ENCODE measurements at regions not wholly inside any gene's neighbourhood (a gene's known extent, or its start where the extent isn't known, plus 50 kb on each side); places are given as distances from the start of the nearest gene placed in this dataset.

DNA sequence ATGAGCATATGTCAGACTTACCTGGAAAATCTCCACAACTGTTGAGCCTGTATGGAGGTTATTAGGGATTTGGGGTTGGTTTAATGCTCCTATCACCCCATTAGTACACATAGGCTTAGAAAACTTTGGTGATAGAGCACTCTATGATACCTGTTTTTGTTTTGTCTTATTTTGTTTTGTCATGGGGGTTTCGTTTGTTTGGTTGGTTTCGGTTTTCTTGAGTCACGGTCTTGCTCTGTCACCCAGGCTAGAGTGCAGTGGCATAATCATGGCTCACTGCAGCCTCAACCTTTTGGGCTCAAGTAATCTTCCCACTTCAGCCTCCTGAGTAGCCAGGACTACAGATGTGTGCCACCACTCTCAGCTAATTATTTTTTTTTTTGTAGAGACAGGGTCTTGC, 70.0 kb downstream of the MZT1 start:
- no peak for DNase-seq
- Histone ChIP-seq H3K27ac (no peak overlapping the region), H3K9me3 (no peaks in the 10 kb centered on the region), H3K36me3 (no peaks in the 10 kb centered on the region), H3K4me1 (no peaks in the 10 kb centered on the region), H3K4me3 (no peak overlapping the region), H3K27me3 (no peaks in the 10 kb centered on the region)
- TF ChIP-seq POLR2A (IDR thresholded peaks at IDR 0.05) = no peak
- TF ChIP-seq, protein P1, sequence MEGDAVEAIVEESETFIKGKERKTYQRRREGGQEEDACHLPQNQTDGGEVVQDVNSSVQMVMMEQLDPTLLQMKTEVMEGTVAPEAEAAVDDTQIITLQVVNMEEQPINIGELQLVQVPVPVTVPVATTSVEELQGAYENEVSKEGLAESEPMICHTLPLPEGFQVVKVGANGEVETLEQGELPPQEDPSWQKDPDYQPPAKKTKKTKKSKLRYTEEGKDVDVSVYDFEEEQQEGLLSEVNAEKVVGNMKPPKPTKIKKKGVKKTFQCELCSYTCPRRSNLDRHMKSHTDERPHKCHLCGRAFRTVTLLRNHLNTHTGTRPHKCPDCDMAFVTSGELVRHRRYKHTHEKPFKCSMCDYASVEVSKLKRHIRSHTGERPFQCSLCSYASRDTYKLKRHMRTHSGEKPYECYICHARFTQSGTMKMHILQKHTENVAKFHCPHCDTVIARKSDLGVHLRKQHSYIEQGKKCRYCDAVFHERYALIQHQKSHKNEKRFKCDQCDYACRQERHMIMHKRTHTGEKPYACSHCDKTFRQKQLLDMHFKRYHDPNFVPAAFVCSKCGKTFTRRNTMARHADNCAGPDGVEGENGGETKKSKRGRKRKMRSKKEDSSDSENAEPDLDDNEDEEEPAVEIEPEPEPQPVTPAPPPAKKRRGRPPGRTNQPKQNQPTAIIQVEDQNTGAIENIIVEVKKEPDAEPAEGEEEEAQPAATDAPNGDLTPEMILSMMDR (IDR thresholded peaks at IDR 0.05) = no peak

DNA sequence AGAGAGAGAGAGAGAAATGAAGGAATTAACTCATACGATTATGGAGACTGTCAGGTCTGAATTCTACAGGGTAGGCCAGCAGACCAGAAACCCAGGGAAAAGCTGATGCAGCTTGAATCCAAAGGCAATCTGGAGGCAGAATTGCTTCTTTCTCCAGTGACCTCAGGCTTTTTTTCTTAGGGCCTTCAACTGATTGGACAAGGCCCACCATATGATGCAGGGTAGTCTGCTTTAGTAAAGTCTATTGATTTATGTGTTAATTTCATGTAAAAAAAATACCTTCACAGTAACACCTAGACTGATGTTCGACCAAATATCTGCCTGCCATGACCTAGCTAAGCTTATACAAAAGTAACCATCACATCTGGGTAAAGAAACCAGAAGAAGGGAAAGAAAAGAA, 71.1 kb downstream of the MZT1 start:
- TF ChIP-seq, protein P1 (IDR thresholded peaks at IDR 0.05) = no peak
- TF ChIP-seq POLR2A (IDR thresholded peaks at IDR 0.05) = no peak
- no peak overlapping the region for H3K4me3 ChIP-seq
- DNase-seq = no peak

DNA sequence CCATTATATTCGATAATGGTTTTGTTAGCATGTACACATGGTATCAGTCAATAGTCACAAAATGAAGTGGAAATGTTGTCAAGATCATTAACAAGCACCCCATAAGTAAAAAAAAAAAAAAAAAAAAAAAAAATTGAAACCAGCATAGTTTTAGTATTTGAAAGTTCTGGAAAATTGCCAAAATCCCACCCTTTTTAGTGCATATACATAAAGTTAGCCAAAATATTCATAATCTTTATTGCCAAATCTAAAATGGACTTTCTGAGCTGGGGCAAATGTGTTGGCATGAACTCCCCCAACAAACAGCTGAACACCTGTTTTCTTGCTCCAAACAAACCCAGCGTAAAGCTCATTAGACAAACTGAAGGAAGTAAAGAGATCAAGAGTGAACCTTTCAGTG, 73.9 kb downstream of the MZT1 start:
- Histone ChIP-seq H3K36me3 (no peaks in the 10 kb centered on the region), H3K4me3 (no peak overlapping the region), H3K9me3 (no peaks in the 10 kb centered on the region), H3K27ac (no peak overlapping the region), H3K4me1 (no peaks in the 10 kb centered on the region), H3K27me3 (no peaks in the 10 kb centered on the region)
- TF ChIP-seq, protein P1 (IDR thresholded peaks at IDR 0.05) = no peak
- TF ChIP-seq POLR2A (IDR thresholded peaks at IDR 0.05) = no peak
- no peak for DNase-seq

More for the DNA sequence above, 71.1 kb downstream of the MZT1 start:
- Histone ChIP-seq H3K36me3 (no peaks in the 10 kb centered on the region), H3K27ac (no peak overlapping the region), H3K4me1 (no peaks in the 10 kb centered on the region), H3K9me3 (no peaks in the 10 kb centered on the region), H3K27me3 (no peaks in the 10 kb centered on the region)

DNA sequence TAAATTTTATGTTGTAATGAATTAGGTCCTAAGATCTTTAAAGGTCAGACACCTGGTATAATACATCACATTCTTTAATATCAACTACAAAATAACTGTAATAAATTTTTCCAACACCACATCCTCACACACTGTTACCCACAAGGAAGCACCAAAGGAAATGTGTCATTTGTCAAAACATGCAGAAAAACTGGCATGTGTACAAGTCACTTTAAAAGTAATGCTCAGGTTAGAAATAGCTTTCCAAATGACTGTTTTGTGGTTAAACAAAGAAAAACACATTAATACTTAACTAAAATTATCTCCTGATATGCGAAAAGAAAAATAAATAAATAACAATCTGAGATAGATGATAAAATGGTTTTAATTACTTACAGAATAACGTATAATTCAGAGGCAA, 74.7 kb downstream of the MZT1 start:
- Histone ChIP-seq H3K4me1 (no peaks in the 10 kb centered on the region), H3K27me3 (no peaks in the 10 kb centered on the region)

DNA sequence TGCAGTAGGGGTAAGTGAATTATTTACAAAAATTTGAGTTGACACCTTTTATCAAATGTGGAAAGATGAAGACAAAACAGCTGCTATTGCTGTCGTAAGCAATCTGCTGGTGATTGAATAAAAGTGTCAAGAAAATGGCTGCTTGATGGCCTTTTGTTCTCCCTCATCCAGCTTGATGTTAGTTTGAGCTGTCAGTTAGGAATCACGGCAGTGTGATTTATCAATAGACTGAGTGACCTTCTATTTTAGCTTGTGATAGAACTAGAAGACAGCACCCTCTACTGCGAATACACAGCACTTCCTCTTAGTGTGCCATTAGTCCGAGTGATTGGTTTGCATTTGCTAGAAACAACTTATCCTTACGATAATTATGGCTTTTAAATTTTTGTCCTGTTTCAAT, 76.3 kb downstream of the MZT1 start:
- H3K4me1 ChIP-seq = no peaks in the 10 kb centered on the region
- H3K27me3 ChIP-seq = no peaks in the 10 kb centered on the region
- no peak overlapping the region for H3K4me3 ChIP-seq
- no peak overlapping the region for H3K27ac ChIP-seq
- no peak for DNase-seq
- no peak for TF ChIP-seq POLR2A (IDR thresholded peaks at IDR 0.05)
- TF ChIP-seq, protein P1 (IDR thresholded peaks at IDR 0.05) = peak in 2 of 6 experiments; percentile 10 to 20
- no peaks in the 10 kb centered on the region for H3K9me3 ChIP-seq
- no peaks in the 10 kb centered on the region for H3K36me3 ChIP-seq

More for the DNA sequence above, 74.7 kb downstream of the MZT1 start:
- no peak for DNase-seq
- TF ChIP-seq, protein P1 (IDR thresholded peaks at IDR 0.05) = no peak
- TF ChIP-seq POLR2A (IDR thresholded peaks at IDR 0.05) = no peak
- H3K4me3 ChIP-seq = no peak overlapping the region
- no peak overlapping the region for H3K27ac ChIP-seq
- no peaks in the 10 kb centered on the region for H3K36me3 ChIP-seq
- no peaks in the 10 kb centered on the region for H3K9me3 ChIP-seq

DNA sequence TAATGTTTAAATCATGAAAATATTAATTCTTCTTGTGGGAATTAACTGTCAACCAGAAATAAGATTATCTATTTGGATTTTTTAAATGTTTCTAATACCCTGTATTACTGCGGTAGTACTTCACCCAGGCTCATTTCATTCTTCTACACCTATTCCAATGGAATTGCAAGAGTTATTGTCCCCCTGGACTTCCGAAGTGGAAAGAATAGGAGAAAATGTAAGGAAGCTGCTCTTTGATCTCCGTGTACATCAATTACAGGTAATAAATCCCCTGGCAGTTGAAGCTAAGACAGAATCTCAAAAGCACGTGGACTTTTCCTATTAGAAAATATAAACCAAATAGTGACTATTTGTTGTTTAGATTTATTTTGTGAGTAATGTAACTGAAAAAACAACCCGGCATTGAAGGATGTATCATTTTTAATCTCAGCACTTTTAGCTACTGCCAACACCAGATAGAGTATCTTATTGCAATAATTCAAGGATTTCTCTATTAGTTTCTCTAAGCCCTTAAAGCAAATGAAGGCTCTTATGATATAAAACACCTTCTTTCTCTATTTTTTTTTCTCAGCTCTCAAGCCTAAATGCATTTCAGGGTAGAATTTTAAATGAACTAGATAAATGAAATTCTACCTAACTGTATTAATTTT, 77.3 kb downstream of the MZT1 start:
- Histone ChIP-seq H3K4me1 (no peaks in the 10 kb centered on the region), H3K27ac (no peak overlapping the region), H3K9me3 (no peaks in the 10 kb centered on the region), H3K36me3 (no peaks in the 10 kb centered on the region), H3K27me3 (no peaks in the 10 kb centered on the region), H3K4me3 (no peak overlapping the region)
- no peak for TF ChIP-seq POLR2A (IDR thresholded peaks at IDR 0.05)
- TF ChIP-seq, protein P1 (IDR thresholded peaks at IDR 0.05) = no peak
- no peak for DNase-seq

Measured in Peyer's patch (tissue), 4 donors.